ENCODE measurements at regions not wholly inside any gene's neighbourhood (a gene's known extent, or its start where the extent isn't known, plus 50 kb on each side); places are given as distances from the start of the nearest gene placed in this dataset.

- TF ChIP-seq EZH2 (IDR thresholded peaks at IDR 0.05; ENCODE audit: low read length, missing control alignments) (no peak), CTCF (conservative IDR thresholded peaks at IDR 0.05 in 1 of 2, IDR thresholded peaks at IDR 0.05 in 1 of 2; ENCODE audit: low read depth in 1 of 2, low read length in 2 of 2) (no peak)
Observed at GRCh38 chr2:234691214-234691575, 194.3 kb upstream of the ARL4C start.
